KMS-11 (cell line): ENCODE measurements at regions not wholly inside any gene's neighbourhood (a gene's known extent, or its start where the extent isn't known, plus 50 kb on each side); places are given as distances from the start of the nearest gene placed in this dataset.

Experiments used
- H2AFZ ChIP-seq: fragments of 200-600 bp; sonication (generic); 2 replicates; pipeline ENCODE4 v1.6.1; 2016; ENCODE audit warnings: antibody characterized with exemption, mixed run types, low read depth
- H3K27ac ChIP-seq: fragments of 200-600 bp; sonication (generic); 2 replicates; pipeline ENCODE4 v1.6.1; 2016; ENCODE audit warnings: mild to moderate bottlenecking, mixed run types
- H3K27me3 ChIP-seq: fragments of 200-600 bp; sonication (generic); 2 replicates; pipeline ENCODE4 v1.6.1; 2017; ENCODE audit warnings: mild to moderate bottlenecking, low read depth, mixed run types, moderate library complexity; ENCODE audit not compliant: insufficient read depth
- H3K36me3 ChIP-seq: fragments of 200-600 bp; sonication (generic); 2 replicates; pipeline ENCODE4 v1.6.1; 2017; ENCODE audit warnings: mild to moderate bottlenecking, mixed run types; ENCODE audit not compliant: insufficient read depth
- H3K4me1 ChIP-seq: fragments of 200-600 bp; sonication (generic); 2 replicates; pipeline ENCODE4 v1.6.1; 2016; ENCODE audit warnings: mild to moderate bottlenecking, low read depth, mixed run types; ENCODE audit not compliant: poor library complexity, severe bottlenecking
- H3K4me2 ChIP-seq: fragments of 200-600 bp; sonication (generic); 2 replicates; pipeline ENCODE4 v1.7.0; 2016; ENCODE audit warnings: mild to moderate bottlenecking, mixed run types
- H3K4me3 ChIP-seq: fragments of 200-600 bp; sonication (generic); IDR thresholded peaks from 2 replicates; pipeline ENCODE4 v1.6.1; 2017; ENCODE audit warnings: low read depth, low read length, mixed read lengths; ENCODE audit not compliant: insufficient read depth
- H3K79me2 ChIP-seq: fragments of 200-600 bp; sonication (generic); 2 replicates; pipeline ENCODE4 v1.6.1; 2016; ENCODE audit warnings: low read depth, mixed run types; ENCODE audit not compliant: insufficient read depth
- H3K9ac ChIP-seq: fragments of 200-600 bp; sonication (generic); 2 replicates; pipeline ENCODE4 v1.6.1; 2016; ENCODE audit warnings: mild to moderate bottlenecking, mixed run types
- H4K20me1 ChIP-seq: fragments of 200-600 bp; sonication (generic); 2 replicates; pipeline ENCODE4 v1.6.1; 2016; ENCODE audit warnings: mild to moderate bottlenecking, mixed run types; ENCODE audit not compliant: insufficient read depth
- CTCF ChIP-seq: fragments of 200-600 bp; sonication (generic); conservative IDR thresholded peaks from 2 replicates; pipeline ENCODE4 v1.6.1; 2017; ENCODE audit warnings: low read depth, mild to moderate bottlenecking, antibody characterized with exemption, low read length, moderate library complexity, mixed read lengths

DNA sequence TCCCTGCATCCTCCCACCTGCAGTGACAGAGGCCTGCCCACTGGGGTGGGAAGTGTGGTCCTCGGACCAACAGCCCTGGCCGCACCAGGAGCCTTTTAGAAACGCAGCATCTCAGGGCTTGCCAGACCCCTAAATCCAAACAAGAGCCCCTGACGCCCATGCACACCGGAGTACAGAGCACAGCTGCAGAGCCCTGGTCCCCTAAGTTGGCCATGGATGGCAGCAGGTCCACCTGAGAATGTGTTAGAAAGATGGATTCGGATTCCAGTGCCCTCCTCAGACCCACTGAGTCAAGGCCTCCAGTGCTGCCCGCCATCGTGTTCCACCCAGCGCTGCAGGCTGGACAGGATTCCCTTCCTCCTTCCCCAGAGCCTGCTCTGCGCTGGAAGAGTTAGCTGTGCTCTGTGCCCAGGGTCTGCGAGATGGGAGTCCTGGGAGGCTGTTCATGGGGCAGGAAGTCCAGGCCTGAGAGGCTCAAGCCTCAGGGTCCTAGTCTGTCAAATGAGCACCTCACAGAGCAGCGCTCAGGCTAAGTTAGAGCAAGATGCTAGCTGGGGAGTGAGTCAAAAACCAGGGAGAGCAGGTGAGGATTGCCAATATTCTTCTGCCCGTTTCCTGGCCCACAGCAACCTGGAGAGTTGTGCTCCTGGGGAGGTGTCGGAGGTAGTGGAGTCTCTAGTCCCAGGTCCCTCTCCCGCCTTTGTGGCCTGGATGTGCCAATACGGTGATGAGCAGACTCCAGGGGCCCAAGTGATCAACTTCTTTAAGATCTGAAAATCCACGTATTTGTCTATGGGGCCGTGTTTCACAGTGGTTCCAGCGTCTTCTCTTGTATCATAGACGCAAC, 95.9 kb upstream of the GPR26 start:
- Histone ChIP-seq H3K4me2 (no peak overlapping the region), H3K27me3 (no peaks in the 10 kb centered on the region), H2AFZ (no peak overlapping the region), H3K36me3 (no peaks in the 10 kb centered on the region), H3K79me2 (no peaks in the 10 kb centered on the region), H4K20me1 (no peaks in the 10 kb centered on the region), H3K9ac (no peak overlapping the region), H3K4me3 (no peak overlapping the region), H3K27ac (no peak overlapping the region), H3K4me1 (peaks cover 3% of the 10 kb centered on the region)
- TF ChIP-seq CTCF, result no peak

DNA sequence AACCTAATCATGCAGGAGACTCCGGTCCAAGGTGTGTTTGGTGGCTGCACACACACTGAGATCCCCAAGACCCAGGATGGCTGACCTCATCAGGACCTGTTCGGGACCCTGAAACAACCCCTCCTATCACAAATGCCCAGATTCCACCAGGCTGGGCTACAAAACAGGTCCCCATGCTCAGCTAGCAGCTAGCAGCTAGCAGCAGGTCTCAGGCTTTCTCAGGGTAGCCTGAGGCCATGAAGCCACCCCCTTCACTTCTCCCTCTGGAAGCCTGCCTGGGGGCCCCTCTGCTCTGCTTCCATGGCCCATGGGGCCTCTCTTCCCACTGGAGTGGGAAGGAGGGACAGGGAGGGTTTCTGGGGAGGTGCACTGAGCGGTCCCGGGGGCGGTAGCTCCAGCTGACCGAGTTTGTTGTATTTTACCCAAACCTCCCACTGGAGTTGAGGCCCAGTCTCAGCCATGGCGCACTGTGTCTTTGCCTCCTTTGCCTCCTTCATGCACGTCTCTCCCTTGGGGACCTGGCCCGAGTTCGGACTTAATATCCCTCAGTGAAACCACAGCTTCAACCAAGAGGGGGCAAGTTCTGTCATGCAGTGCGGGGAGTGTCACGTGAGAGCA, 95.1 kb upstream of the GPR26 start:
- H2AFZ ChIP-seq, result no peak overlapping the region
- no peak overlapping the region for H3K4me2 ChIP-seq
- no peaks in the 10 kb centered on the region for H3K79me2 ChIP-seq
- peaks cover 3% of the 10 kb centered on the region for H3K4me1 ChIP-seq
- no peaks in the 10 kb centered on the region for H3K27me3 ChIP-seq
- H3K4me3 ChIP-seq, result no peak overlapping the region
- no peak overlapping the region for H3K9ac ChIP-seq
- no peak for TF ChIP-seq CTCF
- H3K27ac ChIP-seq, result no peak overlapping the region
- no peaks in the 10 kb centered on the region for H4K20me1 ChIP-seq
- no peaks in the 10 kb centered on the region for H3K36me3 ChIP-seq

DNA sequence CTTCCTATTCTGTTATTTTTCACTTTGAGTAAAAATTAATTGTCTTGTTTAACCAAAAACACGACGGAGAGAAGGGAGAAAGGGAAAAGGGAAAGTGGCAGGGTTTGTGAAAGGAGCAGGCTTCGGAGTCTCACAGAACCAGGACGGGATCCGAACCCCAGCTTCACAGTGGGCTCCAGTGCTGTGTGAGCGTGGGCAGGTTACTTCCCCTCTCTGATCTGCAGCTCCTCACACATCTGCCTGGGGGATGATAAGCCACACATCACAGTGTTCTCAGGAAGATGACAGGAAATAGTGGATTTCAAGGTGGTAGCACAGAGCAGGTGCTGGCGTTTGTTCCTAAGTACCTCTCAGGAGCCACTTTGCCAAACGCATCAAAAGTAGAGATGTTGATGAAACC, 94.2 kb upstream of the GPR26 start:
- Histone ChIP-seq H3K4me2 (no peak overlapping the region), H3K79me2 (no peaks in the 10 kb centered on the region), H3K4me3 (no peak overlapping the region), H3K36me3 (no peaks in the 10 kb centered on the region), H3K27ac (no peak overlapping the region), H3K4me1 (peaks cover 3% of the 10 kb centered on the region), H3K9ac (no peak overlapping the region), H2AFZ (no peak overlapping the region), H4K20me1 (no peaks in the 10 kb centered on the region), H3K27me3 (no peaks in the 10 kb centered on the region)
- TF ChIP-seq CTCF, result no peak

- no peaks in the 10 kb centered on the region for H3K36me3 ChIP-seq
- no peaks in the 10 kb centered on the region for H3K27me3 ChIP-seq
- no peak overlapping the region for H3K4me3 ChIP-seq
- no peak overlapping the region for H3K4me2 ChIP-seq
- H3K4me1 ChIP-seq, result peaks cover 3% of the 10 kb centered on the region
- no peak overlapping the region for H3K27ac ChIP-seq
- H3K79me2 ChIP-seq, result no peaks in the 10 kb centered on the region
- TF ChIP-seq CTCF, result peak; percentile 85
- no peaks in the 10 kb centered on the region for H4K20me1 ChIP-seq
- no peak overlapping the region for H3K9ac ChIP-seq
- no peak overlapping the region for H2AFZ ChIP-seq
These were observed 92.7 kb upstream of the GPR26 start for GRCh38 chr10:123573236-123574108.
